PC-3 (cell line): ENCODE measurements at regions not wholly inside any gene's neighbourhood (a gene's known extent, or its start where the extent isn't known, plus 50 kb on each side); places are given as distances from the start of the nearest gene placed in this dataset.

ENCODE experiments used
- ATAC-seq: fragments of 200-7000 bp; cut with Tn5 transposase; 2 replicates; pipeline ENCODE4 v1.9.1; 2020; ENCODE audit warnings: mild to moderate bottlenecking, moderate library complexity
- BruUV-seq: library from RNA; stranded (reverse); fragments of 400-500 nt; replicated peaks from 2 replicates; lab custom pipeline; 2021; lab: Mats Ljungman, UMichigan
- CTCF ChIA-PET: fragments of 300-600 bp; sonication (Branson Sonifier 250); formaldehyde crosslinking; loops from one replicate; lab custom pipeline; 2022; ENCODE audit warnings: antibody characterized with exemption; lab: Charles Lee
- POLR2A ChIA-PET: fragments of 300-600 bp; sonication (Branson Sonifier 250); formaldehyde crosslinking; loops from one replicate; lab custom pipeline; 2022; ENCODE audit warnings: antibody characterized with exemption; ENCODE audit not compliant: unreplicated experiment; lab: Charles Lee
- DNase-seq: peaks from one replicate; pipeline ENCODE4 v3.0.0-alpha.2; 2015
- H2AFZ ChIP-seq: fragments of 300-600 bp; sonication (generic); 2 replicates; pipeline ENCODE4 v1.6.0; 2016; ENCODE audit warnings: antibody characterized with exemption, low read length
- H3F3A ChIP-seq: fragments of 300-600 bp; sonication (generic); one replicate; pipeline ENCODE4 v1.6.0; 2017; ENCODE audit warnings: antibody characterized with exemption, low read length, control low read depth, mild to moderate bottlenecking; ENCODE audit not compliant: unreplicated experiment
- H3K27ac ChIP-seq: fragments of 300-600 bp; sonication (generic); 2 replicates; pipeline ENCODE4 v1.5.1; 2016; ENCODE audit warnings: mild to moderate bottlenecking, low read length
- H3K27me3 ChIP-seq: fragments of 300-600 bp; sonication (generic); 2 replicates; pipeline ENCODE4 v1.6.1; 2016; ENCODE audit warnings: low read length, mixed read lengths
- H3K36me3 ChIP-seq: fragments of 300-600 bp; sonication (generic); 2 replicates; pipeline ENCODE4 v1.6.1; 2016; ENCODE audit warnings: low read depth, mixed run types, low read length, mixed read lengths
- H3K4me1 ChIP-seq: fragments of 300-600 bp; sonication (generic); 2 replicates; pipeline ENCODE4 v1.5.1; 2016; ENCODE audit warnings: low read length; ENCODE audit not compliant: insufficient read depth
- H3K4me2 ChIP-seq: fragments of 300-600 bp; sonication (generic); 2 replicates; pipeline ENCODE4 v1.6.0; 2016; ENCODE audit warnings: low read length
- H3K4me3 ChIP-seq: fragments of 300-600 bp; sonication (generic); 2 replicates; pipeline ENCODE4 v1.5.1; 2016; ENCODE audit warnings: mild to moderate bottlenecking, low read length, mixed read lengths
- H3K79me2 ChIP-seq: fragments of 300-600 bp; sonication (generic); 2 replicates; pipeline ENCODE4 v1.6.1; 2017; ENCODE audit warnings: low read length, mixed read lengths
- H3K9ac ChIP-seq: fragments of 300-600 bp; sonication (generic); 2 replicates; pipeline ENCODE4 v1.6.0; 2016; ENCODE audit warnings: mild to moderate bottlenecking, low read length
- H3K9me2 ChIP-seq: fragments of 300-600 bp; sonication (generic); replicated peaks from 2 replicates; pipeline ENCODE4 v1.6.1; 2016; ENCODE audit warnings: mixed run types, low read length, mixed read lengths
- H3K9me3 ChIP-seq: fragments of 300-600 bp; sonication (generic); 2 replicates; pipeline ENCODE4 v1.6.1; 2016; ENCODE audit warnings: low read length, mixed read lengths
- H4K20me1 ChIP-seq: fragments of 300-600 bp; sonication (generic); 2 replicates; pipeline ENCODE4 v1.6.1; 2016; ENCODE audit warnings: low read length, mixed read lengths
- EZH2 ChIP-seq: fragments of 300-600 bp; sonication (generic); IDR thresholded peaks from one replicate; pipeline ENCODE4 v1.6.1; 2017; ENCODE audit warnings: antibody characterized with exemption, mild to moderate bottlenecking, low read length; ENCODE audit not compliant: unreplicated experiment
- EZH2phosphoT487 ChIP-seq: fragments of 300-600 bp; sonication (generic); IDR thresholded peaks from 2 replicates; pipeline ENCODE4 v1.6.1; 2018; ENCODE audit warnings: mild to moderate bottlenecking, antibody characterized with exemption, low read length, borderline replicate concordance
- intact Hi-C: fragments of 100-400 bp; cut with micrococcal nuclease; formaldehyde crosslinking; loops from 2 replicates; pipeline ENCODE4 v1.9.0; 2023
- TF ChIP-seq, protein P1 (sequence below): fragments of 300-600 bp; sonication (generic); conservative IDR thresholded peaks from 2 replicates; pipeline ENCODE4 v1.5.1; 2017; ENCODE audit warnings: antibody characterized with exemption, low read depth, mild to moderate bottlenecking, low read length

DNA sequence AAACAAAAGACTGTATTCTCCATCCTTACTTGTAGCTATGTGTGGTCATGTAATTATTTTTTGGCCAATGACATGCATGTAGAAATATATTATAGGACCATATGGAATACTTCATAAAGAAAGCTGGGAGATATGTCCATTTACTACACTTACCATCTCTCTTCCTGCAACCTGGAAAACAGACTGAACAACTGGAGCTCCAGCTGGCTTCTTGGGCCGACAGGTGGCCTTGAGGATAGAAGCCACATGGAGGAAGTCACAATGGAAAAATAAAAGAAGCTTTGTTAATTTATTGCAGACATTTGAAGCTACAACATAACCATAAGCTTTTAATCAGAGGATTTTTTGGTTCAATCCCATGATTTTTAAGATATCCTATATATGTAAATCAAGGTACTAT is 167.9 kb upstream of the CBLB start:
- Histone ChIP-seq H3K9me2 (no peaks in the 10 kb centered on the region), H3K4me3 (no peak overlapping the region), H3K79me2 (no peaks in the 10 kb centered on the region), H3K9ac (no peak overlapping the region), H3K4me2 (no peak overlapping the region), H3K36me3 (no peaks in the 10 kb centered on the region), H3K4me1 (peaks cover 29% of the 10 kb centered on the region), H3K27ac (no peak overlapping the region), H3K9me3 (no peaks in the 10 kb centered on the region), H3K27me3 (no peaks in the 10 kb centered on the region), H4K20me1 (no peaks in the 10 kb centered on the region), H3F3A (no peaks in the 10 kb centered on the region), H2AFZ (no peak overlapping the region)
- BruUV-seq, result no TSS peak
- CTCF ChIA-PET, result no interaction called here
- intact Hi-C loops, result no loop called here
- TF ChIP-seq EZH2, result no peak
- TF ChIP-seq, protein P1, sequence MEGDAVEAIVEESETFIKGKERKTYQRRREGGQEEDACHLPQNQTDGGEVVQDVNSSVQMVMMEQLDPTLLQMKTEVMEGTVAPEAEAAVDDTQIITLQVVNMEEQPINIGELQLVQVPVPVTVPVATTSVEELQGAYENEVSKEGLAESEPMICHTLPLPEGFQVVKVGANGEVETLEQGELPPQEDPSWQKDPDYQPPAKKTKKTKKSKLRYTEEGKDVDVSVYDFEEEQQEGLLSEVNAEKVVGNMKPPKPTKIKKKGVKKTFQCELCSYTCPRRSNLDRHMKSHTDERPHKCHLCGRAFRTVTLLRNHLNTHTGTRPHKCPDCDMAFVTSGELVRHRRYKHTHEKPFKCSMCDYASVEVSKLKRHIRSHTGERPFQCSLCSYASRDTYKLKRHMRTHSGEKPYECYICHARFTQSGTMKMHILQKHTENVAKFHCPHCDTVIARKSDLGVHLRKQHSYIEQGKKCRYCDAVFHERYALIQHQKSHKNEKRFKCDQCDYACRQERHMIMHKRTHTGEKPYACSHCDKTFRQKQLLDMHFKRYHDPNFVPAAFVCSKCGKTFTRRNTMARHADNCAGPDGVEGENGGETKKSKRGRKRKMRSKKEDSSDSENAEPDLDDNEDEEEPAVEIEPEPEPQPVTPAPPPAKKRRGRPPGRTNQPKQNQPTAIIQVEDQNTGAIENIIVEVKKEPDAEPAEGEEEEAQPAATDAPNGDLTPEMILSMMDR, result no peak
- TF ChIP-seq EZH2phosphoT487, result no peak
- POLR2A ChIA-PET, result interaction anchor here (0.5 kb wide), 1 partner anchor 167 kb away, joined by 3 read pairs; no protein-coding TSS in a partner anchor
- DNase-seq (no peak), ATAC-seq (no peak)

DNA sequence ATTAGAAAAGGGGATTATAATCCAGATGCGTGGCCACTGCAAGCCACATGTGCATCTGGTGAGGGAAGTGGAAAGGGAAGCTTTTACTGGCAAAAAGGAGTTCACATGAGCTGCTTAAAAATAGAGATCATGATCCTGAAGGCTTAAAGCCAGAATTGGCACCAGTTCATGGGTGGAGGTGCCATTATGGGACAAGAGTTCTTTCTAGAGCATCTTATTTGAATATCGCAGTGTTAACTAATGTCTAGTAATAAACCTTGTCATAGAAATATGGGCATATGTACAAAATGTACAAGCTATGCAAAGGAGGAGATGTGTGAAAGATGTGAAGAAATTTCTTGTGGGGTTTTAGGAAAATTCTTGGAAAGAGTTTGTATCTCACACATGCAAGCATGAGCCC is 178.4 kb upstream of the CBLB start:
- DNase-seq (no peak), ATAC-seq (no peak)
- TF ChIP-seq EZH2phosphoT487 (no peak), EZH2 (no peak)
- TF ChIP-seq, protein P1, result no peak
- no peaks in the 10 kb centered on the region for H3F3A ChIP-seq
- H3K4me3 ChIP-seq, result no peak overlapping the region
- intact Hi-C loops, result no loop called here
- no peaks in the 10 kb centered on the region for H4K20me1 ChIP-seq
- H3K27ac ChIP-seq, result no peak overlapping the region
- no peaks in the 10 kb centered on the region for H3K9me2 ChIP-seq
- H3K4me2 ChIP-seq, result no peak overlapping the region
- H3K79me2 ChIP-seq, result no peaks in the 10 kb centered on the region
- no peak overlapping the region for H3K9ac ChIP-seq
- CTCF ChIA-PET, result no interaction called here
- H3K27me3 ChIP-seq, result no peaks in the 10 kb centered on the region
- POLR2A ChIA-PET, result no interaction called here
- no peaks in the 10 kb centered on the region for H3K36me3 ChIP-seq
- peaks cover 8% of the 10 kb centered on the region for H3K4me1 ChIP-seq
- BruUV-seq, result no TSS peak
- no peaks in the 10 kb centered on the region for H3K9me3 ChIP-seq
- no peak overlapping the region for H2AFZ ChIP-seq

DNA sequence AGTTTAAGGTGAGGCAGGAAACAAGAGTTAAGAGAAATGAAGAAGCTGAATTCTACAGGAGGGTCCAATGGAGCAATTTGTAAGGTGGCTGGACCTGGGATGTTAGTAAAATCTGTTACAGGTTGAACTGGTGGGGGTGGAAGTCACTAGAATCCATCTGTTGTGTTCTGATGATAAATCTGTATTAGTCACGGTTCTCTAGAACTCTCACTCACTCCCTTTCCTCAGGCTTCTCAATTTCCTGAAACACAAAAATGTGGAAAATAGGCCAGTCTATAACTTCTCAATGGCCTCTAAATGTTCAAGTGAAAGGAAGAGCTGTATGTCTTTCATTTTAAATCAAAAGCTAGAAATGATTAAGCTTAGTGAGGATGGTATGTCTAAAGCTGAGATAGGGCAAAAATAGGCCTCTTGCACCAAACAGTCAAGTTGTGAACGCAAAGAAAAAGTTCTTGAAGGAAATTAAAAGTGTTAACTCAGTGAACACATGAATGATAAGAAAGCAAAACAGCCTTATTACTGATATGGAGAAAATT is 180.2 kb upstream of the CBLB start:
- peak; percentile 15 for DNase-seq
- peaks cover 8% of the 10 kb centered on the region for H3K4me1 ChIP-seq
- ChIA-PET POLR2A (no interaction called here), CTCF (no interaction called here)
- no peak overlapping the region for H3K27ac ChIP-seq
- no peak overlapping the region for H3K4me3 ChIP-seq
- BruUV-seq, result no TSS peak
- no peaks in the 10 kb centered on the region for H3F3A ChIP-seq
- H3K27me3 ChIP-seq, result no peaks in the 10 kb centered on the region
- TF ChIP-seq EZH2phosphoT487 (no peak), EZH2 (no peak)
- TF ChIP-seq, protein P1, result no peak
- H2AFZ ChIP-seq, result no peak overlapping the region
- no peak overlapping the region for H3K4me2 ChIP-seq
- H3K9me2 ChIP-seq, result no peaks in the 10 kb centered on the region
- H4K20me1 ChIP-seq, result no peaks in the 10 kb centered on the region
- no peaks in the 10 kb centered on the region for H3K9me3 ChIP-seq
- no peaks in the 10 kb centered on the region for H3K79me2 ChIP-seq
- intact Hi-C loops, result no loop called here
- no peak for ATAC-seq
- H3K9ac ChIP-seq, result no peak overlapping the region
- H3K36me3 ChIP-seq, result no peaks in the 10 kb centered on the region
